ENCODE measurements at regions not wholly inside any gene's neighbourhood (a gene's known extent, or its start where the extent isn't known, plus 50 kb on each side); places are given as distances from the start of the nearest gene placed in this dataset.

DNA sequence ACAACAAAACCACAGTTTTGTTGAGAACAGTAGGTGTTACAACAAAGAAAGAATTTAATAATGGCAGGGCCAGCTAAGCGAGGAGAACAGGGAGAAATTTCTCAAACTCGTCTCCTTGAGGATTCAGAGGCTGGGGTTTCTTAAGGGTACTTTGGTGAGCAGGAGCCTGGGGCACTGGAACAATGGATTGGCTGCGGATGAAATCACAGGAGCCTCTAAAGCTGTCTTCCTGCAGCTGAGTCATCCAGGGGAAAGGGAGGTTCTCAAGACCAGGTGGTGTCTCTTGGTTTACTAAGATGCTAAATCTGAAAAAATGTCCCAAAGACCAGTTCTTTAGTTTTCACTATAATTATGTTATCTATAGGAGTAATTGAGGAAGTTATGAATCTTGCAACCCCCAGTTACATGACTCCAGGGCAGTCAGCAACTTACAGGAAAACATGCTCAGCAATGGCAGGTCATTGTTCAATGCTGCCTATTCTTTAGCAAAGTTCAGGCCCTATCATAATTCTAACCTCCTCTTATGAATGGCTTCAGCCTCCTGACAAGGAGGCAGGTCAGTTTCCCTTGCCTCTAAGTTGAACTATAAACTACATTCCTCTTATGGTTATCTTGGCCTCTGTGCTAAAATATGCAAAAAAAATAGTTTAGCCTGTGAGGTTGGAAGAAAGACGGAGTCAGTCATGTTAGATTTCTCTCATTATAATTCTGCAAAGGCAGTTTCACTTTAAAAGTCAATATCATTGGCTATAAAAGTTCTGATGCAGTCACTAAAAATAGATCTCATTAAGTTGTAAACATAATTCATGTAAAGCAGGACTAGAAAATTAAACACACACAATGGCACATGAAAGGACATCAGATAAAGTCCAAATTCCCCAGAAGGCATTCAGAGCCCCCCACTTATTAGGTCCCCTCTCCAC is 63.3 kb upstream of the CKS2 start:
- DNase-seq (ENCODE audit: extremely low spot score): no peak
- ChIA-PET POLR2A (no interaction called here), CTCF (no interaction called here)

DNA sequence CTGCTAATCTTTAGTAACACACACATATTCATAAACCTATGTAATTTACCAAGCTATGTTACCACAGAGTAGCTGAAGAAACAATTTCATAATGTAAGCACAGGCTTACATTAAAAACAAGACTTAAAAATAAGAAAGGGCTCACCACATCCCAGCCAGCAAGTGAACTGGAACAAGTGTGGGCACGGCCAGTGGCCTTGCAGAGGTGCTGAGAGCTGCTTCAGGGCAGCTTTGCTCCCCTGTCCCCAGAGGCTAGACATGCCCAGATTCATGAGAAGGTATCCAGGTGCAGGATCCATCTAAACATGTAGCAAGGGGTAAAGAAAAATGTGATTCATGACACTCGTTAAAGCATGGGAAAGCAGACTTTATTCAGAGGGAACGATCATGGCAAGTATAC is 62.0 kb upstream of the CKS2 start:
- ChIA-PET CTCF (no interaction called here), POLR2A (no interaction called here)

More for the DNA sequence above, 63.3 kb upstream of the CKS2 start:
- TF ChIP-seq FOXA1 (IDR thresholded peaks at IDR 0.05) (no peak), ZNF384 (IDR thresholded peaks at IDR 0.05) (no peak), L3MBTL2 (conservative IDR thresholded peaks at IDR 0.05) (no peak), LEF1 (IDR thresholded peaks at IDR 0.05; ENCODE audit: borderline replicate concordance) (no peak), FOXM1 (IDR thresholded peaks at IDR 0.05; ENCODE audit: borderline replicate concordance) (no peak), ELF4 (IDR thresholded peaks at IDR 0.05) (no peak), ARNT (IDR thresholded peaks at IDR 0.05) (no peak), BHLHE40 (IDR thresholded peaks at IDR 0.05; ENCODE audit: borderline replicate concordance) (no peak), HDGF (IDR thresholded peaks at IDR 0.05; ENCODE audit: borderline replicate concordance) (no peak), SUZ12 (IDR thresholded peaks at IDR 0.05) (no peak), FOXK2 (IDR thresholded peaks at IDR 0.05) (no peak), NFRKB (IDR thresholded peaks at IDR 0.05) (no peak), TARDBP (IDR thresholded peaks at IDR 0.05) (no peak)
- TF ChIP-seq, protein P1, sequence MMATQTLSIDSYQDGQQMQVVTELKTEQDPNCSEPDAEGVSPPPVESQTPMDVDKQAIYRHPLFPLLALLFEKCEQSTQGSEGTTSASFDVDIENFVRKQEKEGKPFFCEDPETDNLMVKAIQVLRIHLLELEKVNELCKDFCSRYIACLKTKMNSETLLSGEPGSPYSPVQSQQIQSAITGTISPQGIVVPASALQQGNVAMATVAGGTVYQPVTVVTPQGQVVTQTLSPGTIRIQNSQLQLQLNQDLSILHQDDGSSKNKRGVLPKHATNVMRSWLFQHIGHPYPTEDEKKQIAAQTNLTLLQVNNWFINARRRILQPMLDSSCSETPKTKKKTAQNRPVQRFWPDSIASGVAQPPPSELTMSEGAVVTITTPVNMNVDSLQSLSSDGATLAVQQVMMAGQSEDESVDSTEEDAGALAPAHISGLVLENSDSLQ (IDR thresholded peaks at IDR 0.05): no peak

DNA sequence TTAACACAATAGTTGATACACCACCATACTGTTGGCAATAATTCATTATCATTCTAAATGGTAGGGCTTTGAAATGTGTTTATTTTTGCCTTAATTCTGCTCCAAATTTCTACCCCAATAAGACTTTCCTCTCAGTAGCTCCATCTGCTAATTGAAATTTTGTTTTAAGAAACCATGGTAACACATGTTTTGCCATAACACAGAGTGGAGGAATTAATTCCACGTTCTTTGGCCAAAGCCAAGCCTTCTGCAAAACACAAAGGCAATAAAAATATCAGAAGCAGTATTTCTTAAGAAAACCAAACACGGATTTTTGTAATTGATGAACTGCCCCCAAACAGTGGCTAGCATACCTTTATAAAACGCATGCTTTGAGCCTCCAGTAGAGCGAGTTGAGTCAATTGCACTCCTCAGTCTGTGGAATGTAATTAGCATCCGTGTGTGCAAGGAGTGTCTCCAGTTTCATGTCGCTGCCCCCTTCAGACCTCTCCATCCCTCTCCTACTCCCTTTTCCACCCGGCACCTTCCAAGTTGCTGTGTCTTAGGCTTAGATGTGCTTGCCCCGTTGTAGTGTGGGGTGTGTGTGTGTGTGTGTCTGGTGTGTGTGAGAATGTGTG is 58.2 kb upstream of the CKS2 start:
- ChIA-PET POLR2A (no interaction called here), CTCF (no interaction called here)
- TF ChIP-seq NFRKB (IDR thresholded peaks at IDR 0.05) (no peak), SUZ12 (IDR thresholded peaks at IDR 0.05) (no peak), ELF4 (IDR thresholded peaks at IDR 0.05) (no peak), LEF1 (IDR thresholded peaks at IDR 0.05; ENCODE audit: borderline replicate concordance) (no peak), FOXA1 (IDR thresholded peaks at IDR 0.05) (no peak), BHLHE40 (IDR thresholded peaks at IDR 0.05; ENCODE audit: borderline replicate concordance) (no peak), HDGF (IDR thresholded peaks at IDR 0.05; ENCODE audit: borderline replicate concordance) (no peak), FOXK2 (IDR thresholded peaks at IDR 0.05) (no peak), SP1 (IDR thresholded peaks at IDR 0.05) (no peak), FOXM1 (IDR thresholded peaks at IDR 0.05; ENCODE audit: borderline replicate concordance) (no peak), ARNT (IDR thresholded peaks at IDR 0.05) (no peak), CTBP1 (IDR thresholded peaks at IDR 0.05; ENCODE audit: borderline replicate concordance) (no peak), L3MBTL2 (conservative IDR thresholded peaks at IDR 0.05) (no peak), TARDBP (IDR thresholded peaks at IDR 0.05) (no peak), ZNF384 (IDR thresholded peaks at IDR 0.05) (no peak)
- TF ChIP-seq, protein P1 (IDR thresholded peaks at IDR 0.05): no peak
- no peak for DNase-seq (ENCODE audit: extremely low spot score)

More for the DNA sequence above, 62.0 kb upstream of the CKS2 start:
- no peak for TF ChIP-seq CTBP1 (IDR thresholded peaks at IDR 0.05; ENCODE audit: borderline replicate concordance)
- no peak for DNase-seq (ENCODE audit: extremely low spot score)

DNA sequence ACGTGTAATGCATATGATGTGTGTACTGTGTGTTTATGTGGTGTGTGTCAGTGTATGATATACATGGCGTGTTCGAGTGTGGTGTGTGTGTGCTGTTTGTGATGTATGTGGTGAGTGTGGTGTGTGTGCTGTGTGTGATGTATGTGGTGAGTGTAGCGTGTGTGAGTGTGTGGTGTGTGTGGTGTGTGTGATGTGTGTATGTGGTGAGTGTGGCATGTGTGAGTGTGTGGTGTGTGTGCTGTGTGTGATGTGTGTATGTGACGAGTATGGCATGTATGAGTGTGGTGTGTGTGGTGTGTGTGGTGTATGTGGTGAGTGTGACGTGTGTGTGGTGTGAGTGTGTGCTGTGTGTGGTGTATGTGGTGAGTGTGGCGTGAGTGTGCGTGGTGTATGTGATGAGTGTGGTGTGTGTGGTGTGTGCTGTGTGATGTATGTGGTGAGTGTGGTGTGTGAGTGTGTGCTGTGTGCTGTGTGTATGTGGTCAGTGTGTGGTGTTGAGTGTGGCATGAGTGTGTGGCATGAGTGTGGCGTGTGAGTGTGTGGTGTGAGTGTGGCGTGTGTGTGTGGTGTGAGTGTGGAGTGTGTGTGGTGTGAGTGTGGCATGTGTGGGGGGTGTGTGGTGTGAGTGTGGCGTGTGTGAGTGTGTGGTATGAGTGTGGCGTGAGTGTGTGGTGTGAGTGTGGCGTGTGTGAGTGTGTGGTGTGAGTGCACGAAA is 56.8 kb upstream of the CKS2 start:
- POLR2A ChIA-PET: no interaction called here
- CTCF ChIA-PET: no interaction called here
- TF ChIP-seq NFRKB (IDR thresholded peaks at IDR 0.05) (no peak), LEF1 (IDR thresholded peaks at IDR 0.05; ENCODE audit: borderline replicate concordance) (no peak), CTBP1 (IDR thresholded peaks at IDR 0.05; ENCODE audit: borderline replicate concordance) (no peak), HDGF (IDR thresholded peaks at IDR 0.05; ENCODE audit: borderline replicate concordance) (no peak), ELF4 (IDR thresholded peaks at IDR 0.05) (no peak), TARDBP (IDR thresholded peaks at IDR 0.05) (no peak), FOXA1 (IDR thresholded peaks at IDR 0.05) (no peak), FOXK2 (IDR thresholded peaks at IDR 0.05) (no peak), L3MBTL2 (conservative IDR thresholded peaks at IDR 0.05) (no peak), SP1 (IDR thresholded peaks at IDR 0.05) (no peak), SUZ12 (IDR thresholded peaks at IDR 0.05) (no peak), ARNT (IDR thresholded peaks at IDR 0.05) (no peak), ZNF384 (IDR thresholded peaks at IDR 0.05) (no peak), FOXM1 (IDR thresholded peaks at IDR 0.05; ENCODE audit: borderline replicate concordance) (no peak), BHLHE40 (IDR thresholded peaks at IDR 0.05; ENCODE audit: borderline replicate concordance) (no peak)
- TF ChIP-seq, protein P1 (IDR thresholded peaks at IDR 0.05): no peak
- no peak for DNase-seq (ENCODE audit: extremely low spot score)

DNA sequence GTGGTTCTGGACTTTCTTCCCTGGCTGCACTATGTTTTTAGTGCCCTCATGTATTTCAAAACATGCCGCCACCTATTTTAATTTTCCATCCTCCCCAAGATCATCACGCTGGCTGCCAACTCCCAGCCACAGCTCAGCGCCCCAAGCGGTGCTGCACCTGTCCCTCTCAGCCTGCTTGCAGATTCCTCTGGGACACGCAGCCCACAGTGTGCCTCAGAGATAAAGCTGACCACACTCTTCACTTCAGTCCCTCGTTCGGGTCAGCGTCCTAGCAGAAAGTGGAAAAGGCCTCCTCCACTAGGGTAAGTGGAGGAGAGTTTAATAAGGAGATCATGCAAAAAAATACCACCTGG is 56.2 kb upstream of the CKS2 start:
- no peak for TF ChIP-seq SUZ12 (IDR thresholded peaks at IDR 0.05)
- TF ChIP-seq HDGF (IDR thresholded peaks at IDR 0.05; ENCODE audit: borderline replicate concordance): no peak
- TF ChIP-seq CTBP1 (IDR thresholded peaks at IDR 0.05; ENCODE audit: borderline replicate concordance): no peak
- no peak for TF ChIP-seq FOXK2 (IDR thresholded peaks at IDR 0.05)
- TF ChIP-seq TARDBP (IDR thresholded peaks at IDR 0.05): no peak
- no peak for TF ChIP-seq ZNF384 (IDR thresholded peaks at IDR 0.05)
- TF ChIP-seq L3MBTL2 (conservative IDR thresholded peaks at IDR 0.05): no peak
- no peak for TF ChIP-seq SP1 (IDR thresholded peaks at IDR 0.05)
- no peak for TF ChIP-seq LEF1 (IDR thresholded peaks at IDR 0.05; ENCODE audit: borderline replicate concordance)
- no peak for TF ChIP-seq BHLHE40 (IDR thresholded peaks at IDR 0.05; ENCODE audit: borderline replicate concordance)
- TF ChIP-seq NFRKB (IDR thresholded peaks at IDR 0.05): no peak
- TF ChIP-seq ELF4 (IDR thresholded peaks at IDR 0.05): no peak
- DNase-seq (ENCODE audit: extremely low spot score): no peak
- POLR2A ChIA-PET: no interaction called here
- CTCF ChIA-PET: no interaction called here

All from HEK293T (cell line).